HL-60 (cell line): ENCODE measurements at regions not wholly inside any gene's neighbourhood (a gene's known extent, or its start where the extent isn't known, plus 50 kb on each side); places are given as distances from the start of the nearest gene placed in this dataset.

Source experiments
- POLR2AphosphoS5 ChIP-seq: IDR thresholded peaks from 2 replicates; pipeline ENCODE4 v1.6.1; 2012; ENCODE audit warnings: low read depth
- TF ChIP-seq, protein P1 (sequence below): IDR thresholded peaks from 2 replicates; pipeline ENCODE4 v1.6.1; 2012; ENCODE audit warnings: low read depth; ENCODE audit not compliant: insufficient replicate concordance

- TF ChIP-seq, protein P1, sequence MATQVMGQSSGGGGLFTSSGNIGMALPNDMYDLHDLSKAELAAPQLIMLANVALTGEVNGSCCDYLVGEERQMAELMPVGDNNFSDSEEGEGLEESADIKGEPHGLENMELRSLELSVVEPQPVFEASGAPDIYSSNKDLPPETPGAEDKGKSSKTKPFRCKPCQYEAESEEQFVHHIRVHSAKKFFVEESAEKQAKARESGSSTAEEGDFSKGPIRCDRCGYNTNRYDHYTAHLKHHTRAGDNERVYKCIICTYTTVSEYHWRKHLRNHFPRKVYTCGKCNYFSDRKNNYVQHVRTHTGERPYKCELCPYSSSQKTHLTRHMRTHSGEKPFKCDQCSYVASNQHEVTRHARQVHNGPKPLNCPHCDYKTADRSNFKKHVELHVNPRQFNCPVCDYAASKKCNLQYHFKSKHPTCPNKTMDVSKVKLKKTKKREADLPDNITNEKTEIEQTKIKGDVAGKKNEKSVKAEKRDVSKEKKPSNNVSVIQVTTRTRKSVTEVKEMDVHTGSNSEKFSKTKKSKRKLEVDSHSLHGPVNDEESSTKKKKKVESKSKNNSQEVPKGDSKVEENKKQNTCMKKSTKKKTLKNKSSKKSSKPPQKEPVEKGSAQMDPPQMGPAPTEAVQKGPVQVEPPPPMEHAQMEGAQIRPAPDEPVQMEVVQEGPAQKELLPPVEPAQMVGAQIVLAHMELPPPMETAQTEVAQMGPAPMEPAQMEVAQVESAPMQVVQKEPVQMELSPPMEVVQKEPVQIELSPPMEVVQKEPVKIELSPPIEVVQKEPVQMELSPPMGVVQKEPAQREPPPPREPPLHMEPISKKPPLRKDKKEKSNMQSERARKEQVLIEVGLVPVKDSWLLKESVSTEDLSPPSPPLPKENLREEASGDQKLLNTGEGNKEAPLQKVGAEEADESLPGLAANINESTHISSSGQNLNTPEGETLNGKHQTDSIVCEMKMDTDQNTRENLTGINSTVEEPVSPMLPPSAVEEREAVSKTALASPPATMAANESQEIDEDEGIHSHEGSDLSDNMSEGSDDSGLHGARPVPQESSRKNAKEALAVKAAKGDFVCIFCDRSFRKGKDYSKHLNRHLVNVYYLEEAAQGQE: no peak
- no peak for TF ChIP-seq POLR2AphosphoS5
Observed at GRCh38 chr16:13517841-13518240, 402.1 kb upstream of the ERCC4 start.
